Fibroblast of villous mesenchyme (primary cell): ENCODE measurements at regions not wholly inside any gene's neighbourhood (a gene's known extent, or its start where the extent isn't known, plus 50 kb on each side); places are given as distances from the start of the nearest gene placed in this dataset.

Experiments
- DNase-seq: peaks from one replicate; pipeline ENCODE4 v3.0.0-alpha.2; 2010; ENCODE audit warnings: low read depth
- H3K4me3 ChIP-seq: 2 replicates; pipeline ENCODE4 v1.5.1; 2011; ENCODE audit warnings: low read depth, mild to moderate bottlenecking, low read length
- TF ChIP-seq, protein P1 (sequence below): IDR thresholded peaks from 2 replicates; pipeline ENCODE4 v1.5.1; 2012; ENCODE audit warnings: low read depth, mild to moderate bottlenecking, low read length; ENCODE audit not compliant: insufficient read depth

DNA sequence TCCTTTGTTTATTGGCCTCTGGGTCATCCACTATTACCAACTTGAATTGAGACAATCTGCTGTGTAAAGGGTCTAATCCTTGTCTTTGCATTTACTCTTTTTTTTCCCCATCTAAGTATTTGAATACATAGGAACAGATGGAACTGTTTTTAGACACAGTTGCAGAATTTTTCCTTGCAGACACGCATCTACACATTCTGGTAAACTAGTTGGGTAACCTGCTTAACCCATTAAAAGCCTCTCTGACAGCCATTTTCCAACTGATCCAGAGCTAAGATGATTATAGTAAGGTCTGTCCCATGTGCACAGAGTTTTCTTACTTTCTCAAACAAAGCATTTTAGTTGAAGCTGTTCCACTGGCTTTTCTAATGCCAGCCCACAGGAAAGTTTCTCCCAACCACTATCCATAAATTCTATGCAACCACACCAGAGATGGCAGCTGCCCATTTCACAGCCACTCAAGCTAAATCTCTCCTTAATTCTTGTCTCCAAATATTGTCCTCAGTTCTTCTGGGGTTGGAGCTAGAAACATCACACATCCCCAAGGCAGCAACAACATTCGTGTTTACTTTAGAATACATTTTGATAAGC lies 492.1 kb downstream of the MAFB start:
- no peak for DNase-seq
- H3K4me3 ChIP-seq, result no peak overlapping the region
- TF ChIP-seq, protein P1, sequence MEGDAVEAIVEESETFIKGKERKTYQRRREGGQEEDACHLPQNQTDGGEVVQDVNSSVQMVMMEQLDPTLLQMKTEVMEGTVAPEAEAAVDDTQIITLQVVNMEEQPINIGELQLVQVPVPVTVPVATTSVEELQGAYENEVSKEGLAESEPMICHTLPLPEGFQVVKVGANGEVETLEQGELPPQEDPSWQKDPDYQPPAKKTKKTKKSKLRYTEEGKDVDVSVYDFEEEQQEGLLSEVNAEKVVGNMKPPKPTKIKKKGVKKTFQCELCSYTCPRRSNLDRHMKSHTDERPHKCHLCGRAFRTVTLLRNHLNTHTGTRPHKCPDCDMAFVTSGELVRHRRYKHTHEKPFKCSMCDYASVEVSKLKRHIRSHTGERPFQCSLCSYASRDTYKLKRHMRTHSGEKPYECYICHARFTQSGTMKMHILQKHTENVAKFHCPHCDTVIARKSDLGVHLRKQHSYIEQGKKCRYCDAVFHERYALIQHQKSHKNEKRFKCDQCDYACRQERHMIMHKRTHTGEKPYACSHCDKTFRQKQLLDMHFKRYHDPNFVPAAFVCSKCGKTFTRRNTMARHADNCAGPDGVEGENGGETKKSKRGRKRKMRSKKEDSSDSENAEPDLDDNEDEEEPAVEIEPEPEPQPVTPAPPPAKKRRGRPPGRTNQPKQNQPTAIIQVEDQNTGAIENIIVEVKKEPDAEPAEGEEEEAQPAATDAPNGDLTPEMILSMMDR, result no peak

DNA sequence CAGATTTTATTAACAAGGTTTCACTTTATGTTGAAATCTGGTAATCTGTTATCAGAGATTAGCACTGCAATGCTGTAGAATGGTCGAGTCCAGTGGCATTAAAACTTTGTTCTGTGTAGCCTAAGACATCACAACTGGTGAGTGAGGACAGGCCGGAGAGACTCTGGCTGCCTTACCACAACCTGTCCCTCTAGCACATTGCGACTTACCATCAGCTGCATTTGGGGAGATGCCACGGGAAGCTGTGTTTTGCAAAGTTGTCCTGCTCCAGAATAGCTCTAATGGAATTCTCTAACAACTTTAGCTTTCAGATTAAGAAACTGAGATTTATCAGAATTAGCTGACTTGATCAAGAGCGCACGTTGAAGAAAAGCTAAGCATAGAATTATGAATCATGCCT lies 493.3 kb downstream of the MAFB start:
- DNase-seq, result no peak
- no peak overlapping the region for H3K4me3 ChIP-seq
- TF ChIP-seq, protein P1, result no peak

DNA sequence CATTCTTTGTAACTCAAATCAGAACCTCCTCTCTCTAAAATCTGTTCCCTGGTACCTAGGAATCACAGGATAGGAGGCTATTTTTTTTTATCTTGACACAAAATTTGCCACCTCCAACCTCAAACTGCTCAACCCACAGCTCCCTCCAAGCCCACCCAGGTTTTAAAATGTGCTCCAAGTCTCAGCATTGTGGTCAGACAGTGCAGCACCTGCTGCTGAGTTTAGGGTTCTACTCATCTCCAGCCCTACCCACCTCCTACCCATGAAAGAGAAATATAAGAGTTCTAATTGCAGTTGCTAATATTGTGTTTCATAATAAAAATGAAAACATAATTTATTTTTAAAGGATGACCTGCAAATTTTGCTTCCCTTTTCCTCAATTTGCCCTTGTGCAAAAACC lies 496.5 kb downstream of the MAFB start:
- H3K4me3 ChIP-seq, result no peak overlapping the region
- DNase-seq, result no peak
- TF ChIP-seq, protein P1, result no peak

DNA sequence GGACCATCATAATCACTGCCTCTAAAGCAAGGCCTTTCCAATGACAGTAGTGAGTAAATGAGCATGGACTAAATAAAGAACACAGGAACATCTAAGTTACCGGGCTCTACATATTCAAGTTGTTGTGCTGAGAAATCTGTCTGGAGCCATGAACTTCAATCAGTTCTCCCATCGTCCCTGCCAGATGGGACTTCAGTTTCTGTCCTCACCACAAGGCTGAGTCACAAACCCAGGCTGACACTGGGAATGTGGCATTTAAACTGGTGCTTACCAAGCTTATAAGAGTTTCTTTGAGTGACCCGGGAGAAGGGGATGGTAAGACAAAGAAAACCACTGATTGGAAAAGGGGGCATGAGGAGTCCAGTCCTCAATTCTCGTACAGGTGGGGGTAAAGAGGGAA lies 497.0 kb downstream of the MAFB start:
- DNase-seq, result no peak
- TF ChIP-seq, protein P1, result no peak
- H3K4me3 ChIP-seq, result no peak overlapping the region

DNA sequence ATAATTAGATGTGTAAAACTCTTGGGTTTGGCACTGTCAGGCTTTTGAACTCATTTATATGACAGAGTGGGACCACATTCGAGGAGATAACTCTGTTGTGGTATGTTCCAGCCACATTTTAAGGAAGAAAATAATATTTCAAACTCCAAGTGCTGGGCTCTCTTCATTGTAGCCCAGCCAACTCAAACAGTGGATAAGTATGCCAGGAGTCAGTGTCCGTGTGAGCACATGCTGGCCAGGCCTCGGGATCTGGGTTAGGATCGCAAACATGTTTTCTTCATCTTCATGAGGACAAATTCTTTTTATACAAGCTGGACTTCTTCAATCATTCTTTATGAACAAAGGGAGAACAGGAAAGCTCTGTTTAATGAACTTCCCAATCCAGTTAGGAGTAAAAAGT lies 497.5 kb downstream of the MAFB start:
- TF ChIP-seq, protein P1, result no peak
- DNase-seq, result no peak
- no peak overlapping the region for H3K4me3 ChIP-seq

DNA sequence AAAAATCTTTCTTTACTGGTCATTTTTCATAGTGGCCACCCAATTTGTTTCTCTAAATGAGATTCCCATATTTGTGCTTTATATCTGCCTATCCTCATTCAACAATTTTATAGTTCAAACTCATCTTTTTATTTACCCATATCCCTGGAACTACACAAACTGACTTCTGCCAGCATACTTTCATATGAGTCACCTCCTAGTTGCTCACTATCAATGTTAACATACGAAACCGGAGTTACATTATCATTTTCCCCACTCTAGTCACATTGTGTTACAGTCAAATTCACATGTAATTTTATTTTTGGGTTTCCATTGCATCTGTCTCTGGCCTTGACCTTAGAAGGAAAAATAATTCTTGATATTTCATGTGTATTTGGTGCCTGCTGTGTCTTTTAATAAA lies 499.4 kb downstream of the MAFB start:
- TF ChIP-seq, protein P1, result no peak
- DNase-seq, result no peak
- no peak overlapping the region for H3K4me3 ChIP-seq

DNA sequence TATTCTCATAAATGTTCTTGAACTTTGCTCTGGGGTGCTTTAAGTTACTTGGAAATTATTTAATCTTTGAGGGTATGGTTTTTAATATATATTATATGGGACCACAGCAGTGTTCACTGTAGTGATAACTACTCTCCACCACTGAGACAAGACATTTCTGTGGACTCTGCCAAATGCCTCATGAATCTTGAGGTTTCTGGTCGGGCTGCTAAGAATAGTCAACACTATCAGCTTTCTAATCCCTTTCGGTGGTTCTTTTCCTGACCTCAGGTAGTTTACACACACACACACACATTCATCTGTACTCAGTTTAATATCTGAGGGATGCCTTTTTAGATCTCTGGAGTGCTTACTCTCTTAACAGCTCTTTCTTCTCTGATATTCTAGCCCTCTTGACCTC lies 500.7 kb downstream of the MAFB start:
- TF ChIP-seq, protein P1, result no peak
- H3K4me3 ChIP-seq, result no peak overlapping the region
- DNase-seq, result no peak
